Panc1 (cell line): ENCODE measurements at regions not wholly inside any gene's neighbourhood (a gene's known extent, or its start where the extent isn't known, plus 50 kb on each side); places are given as distances from the start of the nearest gene placed in this dataset.

ENCODE experiments used
- POLR2AphosphoS5 ChIP-seq: IDR thresholded peaks from 2 replicates; pipeline ENCODE4 v1.6.1; 2012; ENCODE audit warnings: mild to moderate bottlenecking, low read depth, low read length, moderate library complexity
- SIN3A ChIP-seq: IDR thresholded peaks from 2 replicates; pipeline ENCODE4 v1.6.1; 2012; ENCODE audit warnings: low read depth, mild to moderate bottlenecking, low read length, moderate library complexity, borderline replicate concordance; ENCODE audit not compliant: insufficient read depth
- TF ChIP-seq, protein P1 (sequence below): fragments of 450-650 bp; IDR thresholded peaks from 2 replicates; pipeline ENCODE4 v1.5.1; 2017; ENCODE audit warnings: mild to moderate bottlenecking

DNA sequence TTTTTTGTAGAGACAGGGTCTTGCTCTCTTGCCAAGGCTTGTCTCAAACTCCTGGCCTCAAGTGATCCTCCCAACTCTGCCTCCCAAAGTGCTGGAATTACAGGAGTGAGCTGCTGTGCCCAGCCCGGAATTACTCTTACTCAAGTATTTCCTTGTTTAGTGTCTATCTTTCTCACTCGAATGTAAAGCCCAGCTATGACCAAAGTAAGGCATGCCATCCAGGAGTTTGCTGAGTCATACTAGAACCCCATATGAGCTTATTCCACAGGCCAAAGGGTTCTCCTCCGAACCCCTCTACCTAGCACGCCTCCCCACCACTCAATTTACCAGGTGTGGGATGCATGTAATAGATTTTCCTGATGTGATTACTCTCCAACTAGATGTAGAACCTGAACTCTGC lies 166.6 kb upstream of the AUTS2 start:
- TF ChIP-seq, protein P1, sequence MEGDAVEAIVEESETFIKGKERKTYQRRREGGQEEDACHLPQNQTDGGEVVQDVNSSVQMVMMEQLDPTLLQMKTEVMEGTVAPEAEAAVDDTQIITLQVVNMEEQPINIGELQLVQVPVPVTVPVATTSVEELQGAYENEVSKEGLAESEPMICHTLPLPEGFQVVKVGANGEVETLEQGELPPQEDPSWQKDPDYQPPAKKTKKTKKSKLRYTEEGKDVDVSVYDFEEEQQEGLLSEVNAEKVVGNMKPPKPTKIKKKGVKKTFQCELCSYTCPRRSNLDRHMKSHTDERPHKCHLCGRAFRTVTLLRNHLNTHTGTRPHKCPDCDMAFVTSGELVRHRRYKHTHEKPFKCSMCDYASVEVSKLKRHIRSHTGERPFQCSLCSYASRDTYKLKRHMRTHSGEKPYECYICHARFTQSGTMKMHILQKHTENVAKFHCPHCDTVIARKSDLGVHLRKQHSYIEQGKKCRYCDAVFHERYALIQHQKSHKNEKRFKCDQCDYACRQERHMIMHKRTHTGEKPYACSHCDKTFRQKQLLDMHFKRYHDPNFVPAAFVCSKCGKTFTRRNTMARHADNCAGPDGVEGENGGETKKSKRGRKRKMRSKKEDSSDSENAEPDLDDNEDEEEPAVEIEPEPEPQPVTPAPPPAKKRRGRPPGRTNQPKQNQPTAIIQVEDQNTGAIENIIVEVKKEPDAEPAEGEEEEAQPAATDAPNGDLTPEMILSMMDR, result no peak
- TF ChIP-seq SIN3A (no peak), POLR2AphosphoS5 (no peak)
